Omental fat pad (tissue), 3 donors: ENCODE measurements at regions not wholly inside any gene's neighbourhood (a gene's known extent, or its start where the extent isn't known, plus 50 kb on each side); places are given as distances from the start of the nearest gene placed in this dataset.

ENCODE experiments used
- ATAC-seq: fragments of 150-250 bp; one replicate; pipeline ENCODE4 v1.9.1; 2016; ENCODE audit warnings: mild to moderate bottlenecking, moderate library complexity; ENCODE audit not compliant: low FRiP score
- DNase-seq: peaks from one replicate; pipeline ENCODE4 v3.0.0-alpha.2; 2019; ENCODE audit warnings: low spot score
- CTCF ChIP-seq, 3 donors: fragments of 450-650 bp; IDR thresholded peaks; one replicate each; pipeline ENCODE4 v1.5.1; 2016 to 2017; ENCODE audit warnings: antibody characterized with exemption in 3 of 3, mild to moderate bottlenecking in 3 of 3, moderate library complexity in 2 of 3

DNA sequence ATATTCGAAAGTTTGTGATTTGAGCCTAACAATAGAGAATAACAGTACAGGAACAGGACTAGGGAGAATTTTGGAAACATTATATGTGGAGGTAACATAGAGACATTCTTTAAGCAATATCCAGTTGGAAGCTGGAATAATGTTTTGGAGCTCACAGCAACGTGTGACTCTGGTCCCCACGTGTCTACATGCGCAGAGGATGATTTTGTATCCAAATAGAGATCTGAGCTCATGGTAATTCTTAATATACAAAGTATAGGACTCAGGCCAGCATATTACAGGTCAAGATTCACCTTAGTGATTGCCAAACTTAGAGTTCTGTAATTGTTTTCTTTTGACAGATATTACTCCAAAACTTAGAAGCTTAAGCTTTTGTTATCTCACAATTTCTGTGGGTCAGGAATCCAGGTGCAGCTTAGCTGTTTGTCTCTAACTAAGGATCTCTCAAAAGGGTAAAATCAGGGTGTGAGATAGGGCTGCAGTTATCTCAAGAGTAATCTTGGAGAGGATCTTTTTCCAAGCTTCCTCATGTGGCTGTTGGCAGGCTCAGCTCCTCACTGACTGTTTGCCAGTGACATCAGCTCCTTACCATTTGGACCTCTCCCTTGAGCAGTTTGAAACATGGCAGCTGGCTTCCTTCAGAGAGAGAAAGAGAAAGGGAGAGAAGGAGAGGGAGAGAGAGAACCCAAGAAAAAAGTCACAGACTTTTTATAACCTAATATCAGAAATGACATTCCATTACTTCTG lies 272.0 kb upstream of the ZNF462 start:
- no peak for TF ChIP-seq CTCF (IDR thresholded peaks at IDR 0.05)
- DNase-seq: no peak
- no peak for ATAC-seq

- DNase-seq (no peak), ATAC-seq (no peak)
- no peak for TF ChIP-seq CTCF (IDR thresholded peaks at IDR 0.05)
These were observed 269.8 kb upstream of the ZNF462 start for GRCh38 chr9:106593201-106593600.

DNA sequence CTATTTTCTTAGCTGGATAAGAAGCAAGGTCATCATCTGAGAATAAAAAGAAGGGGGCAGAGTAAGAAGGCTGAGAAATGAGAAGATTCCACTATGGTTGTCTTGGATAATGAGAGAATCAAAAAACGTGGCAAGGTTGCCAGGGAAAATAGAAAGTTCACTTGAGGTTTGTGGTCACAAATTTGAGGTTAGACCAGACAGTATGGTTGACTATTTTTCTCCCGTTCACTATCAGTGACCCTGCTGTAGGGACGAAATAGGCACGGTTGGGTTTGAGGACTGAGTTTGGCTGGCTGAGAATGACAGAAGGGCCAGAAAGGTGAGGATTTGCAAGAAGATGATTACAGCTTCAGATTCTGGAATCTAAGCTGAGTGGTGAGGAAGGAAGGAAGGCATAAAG lies 266.0 kb upstream of the ZNF462 start:
- no peak for TF ChIP-seq CTCF (IDR thresholded peaks at IDR 0.05)
- DNase-seq (no peak), ATAC-seq (no peak)

DNA sequence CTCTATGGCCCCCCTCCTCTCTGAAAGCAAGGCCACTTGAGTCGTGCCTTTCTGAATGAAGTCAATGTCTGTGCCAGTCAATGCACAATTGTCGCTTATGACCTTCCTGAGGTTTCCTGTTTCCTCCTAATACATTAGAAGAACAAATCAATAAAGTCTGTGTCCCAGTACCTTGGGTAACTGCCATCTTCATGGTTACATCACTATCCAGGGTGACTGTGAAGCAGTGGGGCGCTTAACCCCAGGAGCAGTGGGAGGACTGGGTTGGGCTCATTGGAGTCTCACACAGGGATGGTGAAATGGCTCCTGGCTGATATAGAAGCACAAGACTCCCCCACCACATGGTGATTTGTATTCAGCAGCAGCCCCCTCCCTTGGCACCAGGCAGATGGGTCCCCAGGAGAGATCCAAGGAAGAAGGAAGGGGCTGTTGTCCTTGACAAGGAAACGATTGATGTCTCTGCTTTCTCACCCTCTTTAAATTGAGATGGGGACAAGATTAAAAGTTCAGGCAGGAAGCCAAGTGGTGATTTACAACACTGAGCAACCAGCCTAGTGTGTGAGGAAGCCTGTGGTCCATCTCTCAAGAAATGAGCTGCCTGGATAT lies 261.9 kb upstream of the ZNF462 start:
- ATAC-seq (no peak), DNase-seq (no peak)
- TF ChIP-seq CTCF (IDR thresholded peaks at IDR 0.05): no peak

DNA sequence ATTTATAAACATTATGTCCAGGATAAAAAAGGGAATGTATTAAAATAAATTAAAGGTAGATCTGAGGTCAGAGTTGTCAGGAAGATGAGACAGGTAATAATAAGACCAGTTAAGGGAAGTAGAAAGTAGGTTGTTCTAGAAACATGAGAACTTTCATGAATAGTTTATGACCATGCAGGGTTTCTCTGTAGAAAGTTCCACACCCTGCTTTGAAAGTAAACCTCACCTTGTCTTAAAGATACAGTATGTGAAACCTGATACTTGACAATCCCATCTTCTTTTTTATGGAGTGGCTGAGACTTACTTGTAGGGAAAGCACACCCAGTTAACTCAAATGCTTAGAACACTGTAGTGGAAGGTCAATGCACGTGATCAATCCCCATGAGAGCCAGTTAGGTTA lies 260.6 kb upstream of the ZNF462 start:
- no peak for TF ChIP-seq CTCF (IDR thresholded peaks at IDR 0.05)
- ATAC-seq: no peak
- DNase-seq: no peak

GRCh38 chr9:106613250-106613737 lies 249.7 kb upstream of the ZNF462 start:
- DNase-seq (no peak), ATAC-seq (no peak)
- no peak for TF ChIP-seq CTCF (IDR thresholded peaks at IDR 0.05)
